ENCODE measurements at regions not wholly inside any gene's neighbourhood (a gene's known extent, or its start where the extent isn't known, plus 50 kb on each side); places are given as distances from the start of the nearest gene placed in this dataset.

DNA sequence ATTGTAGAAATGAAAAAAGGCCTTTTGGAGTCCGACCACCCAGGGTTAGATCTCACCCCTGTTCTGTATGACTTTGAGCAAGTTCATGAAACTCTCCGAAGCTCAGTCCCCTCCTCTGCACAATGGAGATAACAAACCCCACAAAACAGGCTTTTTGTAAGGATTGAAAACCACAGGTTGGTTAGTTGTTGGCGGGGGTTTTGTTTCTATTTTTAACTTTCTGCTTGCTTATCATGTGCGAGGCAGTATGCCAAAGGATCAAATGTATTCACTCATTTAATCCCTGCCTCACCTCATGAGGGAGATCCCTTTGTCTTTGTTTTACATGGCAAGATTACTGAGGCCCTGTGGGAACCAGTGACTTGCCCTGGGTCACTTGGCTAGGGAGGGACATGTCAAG, 539.1 kb downstream of the CDK5RAP2 start:
- no peak for TF ChIP-seq CTCF (IDR thresholded peaks at IDR 0.05; ENCODE audit: partially characterized antibody, unreplicated experiment)
- H3K9me3 Mint-ChIP-seq (ENCODE audit: unreplicated experiment): no peaks in the 10 kb centered on the region
- no peak overlapping the region for H3K4me3 Mint-ChIP-seq (ENCODE audit: unreplicated experiment)
- DNase-seq: no peak
- H3K36me3 Mint-ChIP-seq (ENCODE audit: unreplicated experiment): no peaks in the 10 kb centered on the region
- no peak overlapping the region for H3K27ac Mint-ChIP-seq (ENCODE audit: unreplicated experiment)
- H3K27me3 Mint-ChIP-seq (ENCODE audit: unreplicated experiment): peaks cover 4% of the 10 kb centered on the region
- no peaks in the 10 kb centered on the region for H3K4me1 Mint-ChIP-seq (ENCODE audit: low read depth, unreplicated experiment)

DNA sequence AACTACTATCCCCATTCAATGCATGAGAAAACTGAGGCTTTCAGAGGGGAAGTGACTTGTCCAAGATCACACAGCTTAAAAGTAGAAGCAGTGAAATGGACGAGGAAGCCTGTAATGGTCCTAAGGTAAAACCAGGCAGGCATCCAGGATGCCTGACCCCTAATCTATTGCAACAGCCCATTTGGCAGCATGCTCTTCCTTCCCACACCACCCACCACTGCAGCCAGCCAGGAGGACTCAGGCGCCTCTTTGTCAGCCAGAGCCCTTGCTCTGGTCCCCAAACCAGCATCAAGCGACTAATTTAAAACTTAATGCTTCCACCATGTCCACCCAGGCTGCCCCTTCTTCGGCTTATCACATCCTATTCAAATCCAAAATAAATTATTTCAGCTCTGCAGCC, 541.6 kb downstream of the CDK5RAP2 start:
- TF ChIP-seq CTCF (IDR thresholded peaks at IDR 0.05; ENCODE audit: partially characterized antibody, unreplicated experiment): no peak
- Mint-ChIP-seq H3K36me3 (ENCODE audit: unreplicated experiment) (no peaks in the 10 kb centered on the region), H3K27ac (ENCODE audit: unreplicated experiment) (no peak overlapping the region), H3K9me3 (ENCODE audit: unreplicated experiment) (no peaks in the 10 kb centered on the region), H3K4me3 (ENCODE audit: unreplicated experiment) (no peak overlapping the region), H3K27me3 (ENCODE audit: unreplicated experiment) (no peaks in the 10 kb centered on the region), H3K4me1 (ENCODE audit: low read depth, unreplicated experiment) (no peaks in the 10 kb centered on the region)
- DNase-seq: no peak

DNA sequence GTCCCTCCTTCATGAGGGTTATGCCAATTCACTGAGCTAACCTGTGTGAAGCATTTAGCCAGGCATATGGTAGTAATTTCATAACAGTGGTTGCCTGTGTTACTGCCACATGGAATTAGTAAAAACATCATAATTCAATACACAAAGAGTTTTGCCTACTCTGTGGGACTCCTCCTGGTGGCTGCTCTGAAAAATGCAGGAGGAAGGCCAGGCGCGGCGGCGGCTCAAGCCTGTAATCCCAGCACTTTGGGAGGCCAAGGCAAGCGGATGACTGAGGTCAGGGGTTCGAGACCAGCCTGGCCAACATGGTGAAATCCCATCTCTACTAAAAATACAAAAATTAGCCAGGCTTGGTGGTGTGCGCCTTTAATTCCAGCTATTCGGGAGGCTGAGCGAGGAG, 547.3 kb downstream of the CDK5RAP2 start:
- Mint-ChIP-seq H3K27ac (ENCODE audit: unreplicated experiment) (no peak overlapping the region), H3K9me3 (ENCODE audit: unreplicated experiment) (no peaks in the 10 kb centered on the region), H3K4me3 (ENCODE audit: unreplicated experiment) (no peak overlapping the region), H3K4me1 (ENCODE audit: low read depth, unreplicated experiment) (no peaks in the 10 kb centered on the region), H3K27me3 (ENCODE audit: unreplicated experiment) (no peaks in the 10 kb centered on the region), H3K36me3 (ENCODE audit: unreplicated experiment) (no peaks in the 10 kb centered on the region)
- peak; percentile 55 for DNase-seq
- TF ChIP-seq CTCF (IDR thresholded peaks at IDR 0.05; ENCODE audit: partially characterized antibody, unreplicated experiment): peak; percentile 69

GRCh38 chr9:120030847-120031246, 549.1 kb downstream of the CDK5RAP2 start:
- no peak overlapping the region for H3K4me3 Mint-ChIP-seq (ENCODE audit: unreplicated experiment)
- no peaks in the 10 kb centered on the region for H3K9me3 Mint-ChIP-seq (ENCODE audit: unreplicated experiment)
- DNase-seq: no peak
- H3K36me3 Mint-ChIP-seq (ENCODE audit: unreplicated experiment): no peaks in the 10 kb centered on the region
- no peaks in the 10 kb centered on the region for H3K4me1 Mint-ChIP-seq (ENCODE audit: low read depth, unreplicated experiment)
- H3K27me3 Mint-ChIP-seq (ENCODE audit: unreplicated experiment): no peaks in the 10 kb centered on the region
- TF ChIP-seq CTCF (IDR thresholded peaks at IDR 0.05; ENCODE audit: partially characterized antibody, unreplicated experiment): no peak
- H3K27ac Mint-ChIP-seq (ENCODE audit: unreplicated experiment): no peak overlapping the region

GRCh38 chr9:120018550-120018949, 561.4 kb downstream of the CDK5RAP2 start:
- Mint-ChIP-seq H3K4me1 (ENCODE audit: low read depth, unreplicated experiment) (no peaks in the 10 kb centered on the region), H3K9me3 (ENCODE audit: unreplicated experiment) (no peaks in the 10 kb centered on the region), H3K27ac (ENCODE audit: unreplicated experiment) (no peak overlapping the region), H3K36me3 (ENCODE audit: unreplicated experiment) (no peaks in the 10 kb centered on the region), H3K4me3 (ENCODE audit: unreplicated experiment) (no peak overlapping the region), H3K27me3 (ENCODE audit: unreplicated experiment) (no peaks in the 10 kb centered on the region)
- TF ChIP-seq CTCF (IDR thresholded peaks at IDR 0.05; ENCODE audit: partially characterized antibody, unreplicated experiment): no peak
- no peak for DNase-seq

Data from glutamatergic neuron (in vitro differentiated cells).